ENCODE measurements at regions not wholly inside any gene's neighbourhood (a gene's known extent, or its start where the extent isn't known, plus 50 kb on each side); places are given as distances from the start of the nearest gene placed in this dataset.

GRCh38 chr3:177441813-177442646, 244.7 kb upstream of the TBL1XR1 start:
- Histone ChIP-seq H3K9me3 (ENCODE audit: control insufficient read depth in 2 of 2, low read length in 2 of 2) (no peaks in the 10 kb centered on the region), H3K27me3 (ENCODE audit: control insufficient read depth in 1 of 2, insufficient read depth in 2 of 2, low read length in 2 of 2) (no peaks in the 10 kb centered on the region), H3K27ac (ENCODE audit: low read length) (peak overlapping the region; percentile 89), H3K9ac (ENCODE audit: low read length in 2 of 2) (peak overlapping the region; percentile 73 to 74), H3K36me3 (ENCODE audit: control insufficient read depth in 2 of 2, insufficient read depth in 2 of 2, low read length in 2 of 2) (no peaks in the 10 kb centered on the region), H3K4me3 (ENCODE audit: low read length in 2 of 2) (peak overlapping the region; percentile 29 to 70), H3K4me1 (ENCODE audit: control insufficient read depth, insufficient read depth, low read length) (peaks cover 26% of the 10 kb centered on the region)

- peak overlapping the region; percentile 89 for H3K27ac ChIP-seq (ENCODE audit: low read length)
- H3K4me3 ChIP-seq (ENCODE audit: low read length in 2 of 2): peak overlapping the region; percentile 45 to 70
- H3K9ac ChIP-seq (ENCODE audit: low read length in 2 of 2): peak overlapping the region; percentile 54 to 66
- H3K4me1 ChIP-seq (ENCODE audit: control insufficient read depth, insufficient read depth, low read length): peaks cover 26% of the 10 kb centered on the region
- H3K36me3 ChIP-seq (ENCODE audit: control insufficient read depth in 2 of 2, insufficient read depth in 2 of 2, low read length in 2 of 2): no peaks in the 10 kb centered on the region
- no peaks in the 10 kb centered on the region for H3K9me3 ChIP-seq (ENCODE audit: control insufficient read depth in 2 of 2, low read length in 2 of 2)
- no peaks in the 10 kb centered on the region for H3K27me3 ChIP-seq (ENCODE audit: control insufficient read depth in 1 of 2, insufficient read depth in 2 of 2, low read length in 2 of 2)
Observed at GRCh38 chr3:177443469-177443868, 246.2 kb upstream of the TBL1XR1 start.

- Histone ChIP-seq H3K4me1 (ENCODE audit: control insufficient read depth, insufficient read depth, low read length) (peaks cover 23% of the 10 kb centered on the region), H3K27ac (ENCODE audit: low read length) (no peak overlapping the region), H3K36me3 (ENCODE audit: control insufficient read depth in 2 of 2, insufficient read depth in 2 of 2, low read length in 2 of 2) (no peaks in the 10 kb centered on the region), H3K9ac (ENCODE audit: low read length in 2 of 2) (no peak overlapping the region), H3K4me3 (ENCODE audit: low read length in 2 of 2) (no peak overlapping the region), H3K27me3 (ENCODE audit: control insufficient read depth in 1 of 2, insufficient read depth in 2 of 2, low read length in 2 of 2) (no peaks in the 10 kb centered on the region), H3K9me3 (ENCODE audit: control insufficient read depth in 2 of 2, low read length in 2 of 2) (no peaks in the 10 kb centered on the region)
Observed at GRCh38 chr3:177444696-177445095, 247.4 kb upstream of the TBL1XR1 start.

- no peaks in the 10 kb centered on the region for H3K27me3 ChIP-seq (ENCODE audit: control insufficient read depth in 1 of 2, insufficient read depth in 2 of 2, low read length in 2 of 2)
- H3K4me1 ChIP-seq (ENCODE audit: control insufficient read depth, insufficient read depth, low read length): peaks cover 15% of the 10 kb centered on the region
- H3K4me3 ChIP-seq (ENCODE audit: low read length in 2 of 2): no peak overlapping the region
- no peaks in the 10 kb centered on the region for H3K9me3 ChIP-seq (ENCODE audit: control insufficient read depth in 2 of 2, low read length in 2 of 2)
- H3K9ac ChIP-seq (ENCODE audit: low read length in 2 of 2): no peak overlapping the region
- H3K36me3 ChIP-seq (ENCODE audit: control insufficient read depth in 2 of 2, insufficient read depth in 2 of 2, low read length in 2 of 2): no peaks in the 10 kb centered on the region
- H3K27ac ChIP-seq (ENCODE audit: low read length): no peak overlapping the region
Observed at GRCh38 chr3:177445549-177445948, 248.3 kb upstream of the TBL1XR1 start.

GRCh38 chr3:177446165-177446601, 248.9 kb upstream of the TBL1XR1 start:
- Histone ChIP-seq H3K9me3 (ENCODE audit: control insufficient read depth in 2 of 2, low read length in 2 of 2) (no peaks in the 10 kb centered on the region), H3K9ac (ENCODE audit: low read length in 2 of 2) (peak overlapping the region; percentile 21 to 47), H3K27ac (ENCODE audit: low read length) (peak overlapping the region; percentile 63), H3K36me3 (ENCODE audit: control insufficient read depth in 2 of 2, insufficient read depth in 2 of 2, low read length in 2 of 2) (no peaks in the 10 kb centered on the region), H3K27me3 (ENCODE audit: control insufficient read depth in 1 of 2, insufficient read depth in 2 of 2, low read length in 2 of 2) (no peaks in the 10 kb centered on the region), H3K4me3 (ENCODE audit: low read length in 2 of 2) (peak overlapping the region; percentile 31 to 47), H3K4me1 (ENCODE audit: control insufficient read depth, insufficient read depth, low read length) (peaks cover 17% of the 10 kb centered on the region)

GRCh38 chr3:177447938-177448337, 250.7 kb upstream of the TBL1XR1 start:
- Histone ChIP-seq H3K9me3 (ENCODE audit: control insufficient read depth in 2 of 2, low read length in 2 of 2) (no peaks in the 10 kb centered on the region), H3K4me1 (ENCODE audit: control insufficient read depth, insufficient read depth, low read length) (peaks cover 26% of the 10 kb centered on the region), H3K4me3 (ENCODE audit: low read length in 2 of 2) (no peak overlapping the region), H3K27ac (ENCODE audit: low read length) (peak overlapping the region; percentile 37), H3K9ac (ENCODE audit: low read length in 2 of 2) (no peak overlapping the region), H3K36me3 (ENCODE audit: control insufficient read depth in 2 of 2, insufficient read depth in 2 of 2, low read length in 2 of 2) (no peaks in the 10 kb centered on the region), H3K27me3 (ENCODE audit: control insufficient read depth in 1 of 2, insufficient read depth in 2 of 2, low read length in 2 of 2) (no peaks in the 10 kb centered on the region)

- Histone ChIP-seq H3K9ac (ENCODE audit: low read length in 2 of 2) (no peak overlapping the region), H3K27ac (ENCODE audit: low read length) (no peak overlapping the region)
Observed at GRCh38 chr3:177448987-177449359, 251.7 kb upstream of the TBL1XR1 start.

GRCh38 chr3:177449360-177450006, 252.2 kb upstream of the TBL1XR1 start:
- Histone ChIP-seq H3K4me1 (ENCODE audit: control insufficient read depth, insufficient read depth, low read length) (peaks cover 26% of the 10 kb centered on the region), H3K27ac (ENCODE audit: low read length) (peak overlapping the region; percentile 7), H3K36me3 (ENCODE audit: control insufficient read depth in 2 of 2, insufficient read depth in 2 of 2, low read length in 2 of 2) (no peaks in the 10 kb centered on the region), H3K27me3 (ENCODE audit: control insufficient read depth in 1 of 2, insufficient read depth in 2 of 2, low read length in 2 of 2) (no peaks in the 10 kb centered on the region), H3K9ac (ENCODE audit: low read length in 2 of 2) (no peak overlapping the region), H3K4me3 (ENCODE audit: low read length in 2 of 2) (no peak overlapping the region), H3K9me3 (ENCODE audit: control insufficient read depth in 2 of 2, low read length in 2 of 2) (no peaks in the 10 kb centered on the region)

More at GRCh38 chr3:177448987-177449359, 251.7 kb upstream of the TBL1XR1 start:
- no peaks in the 10 kb centered on the region for H3K9me3 ChIP-seq (ENCODE audit: control insufficient read depth in 2 of 2, low read length in 2 of 2)
- H3K27me3 ChIP-seq (ENCODE audit: control insufficient read depth in 1 of 2, insufficient read depth in 2 of 2, low read length in 2 of 2): no peaks in the 10 kb centered on the region
- H3K36me3 ChIP-seq (ENCODE audit: control insufficient read depth in 2 of 2, insufficient read depth in 2 of 2, low read length in 2 of 2): no peaks in the 10 kb centered on the region
- no peak overlapping the region for H3K4me3 ChIP-seq (ENCODE audit: low read length in 2 of 2)
- H3K4me1 ChIP-seq (ENCODE audit: control insufficient read depth, insufficient read depth, low read length): peaks cover 26% of the 10 kb centered on the region

- Histone ChIP-seq H3K9ac (ENCODE audit: low read length in 2 of 2) (peak overlapping the region; percentile 60 to 65), H3K27ac (ENCODE audit: low read length) (peak overlapping the region; percentile 81), H3K4me3 (ENCODE audit: low read length in 2 of 2) (peak overlapping the region; percentile 1 to 49), H3K4me1 (ENCODE audit: control insufficient read depth, insufficient read depth, low read length) (peaks cover 26% of the 10 kb centered on the region), H3K9me3 (ENCODE audit: control insufficient read depth in 2 of 2, low read length in 2 of 2) (no peaks in the 10 kb centered on the region), H3K27me3 (ENCODE audit: control insufficient read depth in 1 of 2, insufficient read depth in 2 of 2, low read length in 2 of 2) (no peaks in the 10 kb centered on the region), H3K36me3 (ENCODE audit: control insufficient read depth in 2 of 2, insufficient read depth in 2 of 2, low read length in 2 of 2) (no peaks in the 10 kb centered on the region)
Observed at GRCh38 chr3:177451301-177451750, 254.0 kb upstream of the TBL1XR1 start.

GRCh38 chr3:177451864-177452830, 254.9 kb upstream of the TBL1XR1 start:
- no peaks in the 10 kb centered on the region for H3K36me3 ChIP-seq (ENCODE audit: control insufficient read depth in 2 of 2, insufficient read depth in 2 of 2, low read length in 2 of 2)
- no peaks in the 10 kb centered on the region for H3K27me3 ChIP-seq (ENCODE audit: control insufficient read depth in 1 of 2, insufficient read depth in 2 of 2, low read length in 2 of 2)
- H3K4me1 ChIP-seq (ENCODE audit: control insufficient read depth, insufficient read depth, low read length): peaks cover 26% of the 10 kb centered on the region
- H3K4me3 ChIP-seq (ENCODE audit: low read length in 2 of 2): peak overlapping the region; percentile 1 to 49
- H3K9ac ChIP-seq (ENCODE audit: low read length in 2 of 2): peak overlapping the region; percentile 60 to 65
- peaks cover 0 to 2% of the 10 kb centered on the region in 2 donors for H3K9me3 ChIP-seq (ENCODE audit: control insufficient read depth in 2 of 2, low read length in 2 of 2)
- peak overlapping the region; percentile 81 for H3K27ac ChIP-seq (ENCODE audit: low read length)

Measured in stomach smooth muscle (tissue), 2 donors.